Lung (tissue), 11 donors: ENCODE measurements at regions not wholly inside any gene's neighbourhood (a gene's known extent, or its start where the extent isn't known, plus 50 kb on each side); places are given as distances from the start of the nearest gene placed in this dataset.

Source experiments
- ATAC-seq: fragments of 200-7000 bp; cut with Tn5 transposase; one replicate; pipeline ENCODE4 v1.9.1; 2020; ENCODE audit warnings: moderate number of reproducible peaks; ENCODE audit not compliant: insufficient read depth, low FRiP score
- DNase-seq, 3 donors: peaks; one replicate each; pipeline ENCODE4 v3.0.0-alpha.2; 2013 to 2017
- H3K27ac ChIP-seq, 2 donors: one replicate each; pipeline ENCODE4 v1.5.1; 2013; ENCODE audit warnings: mild to moderate bottlenecking in 2 of 2, moderate library complexity in 2 of 2, control low read depth in 1 of 2, inconsistent platforms in 1 of 2, low read depth in 1 of 2, low read length in 1 of 2
- H3K27me3 ChIP-seq, 3 donors: one replicate each; pipeline ENCODE4 v1.5.1; 2013; ENCODE audit warnings: low read length in 2 of 3; ENCODE audit not compliant: control insufficient read depth in 3 of 3, insufficient read depth in 3 of 3
- H3K36me3 ChIP-seq, 4 donors: one replicate each; pipeline ENCODE4 v1.5.1; 2013; ENCODE audit warnings: low read length in 4 of 4, mild to moderate bottlenecking in 1 of 4, moderate library complexity in 1 of 4; ENCODE audit not compliant: control insufficient read depth in 4 of 4, insufficient read depth in 4 of 4
- H3K4me1 ChIP-seq, 5 donors: one replicate each; pipeline ENCODE4 v1.5.1; 2013; ENCODE audit warnings: low read length in 5 of 5, mild to moderate bottlenecking in 2 of 5, moderate library complexity in 1 of 5; ENCODE audit not compliant: control insufficient read depth in 5 of 5, insufficient read depth in 5 of 5
- H3K4me3 ChIP-seq: one replicate; pipeline ENCODE4 v1.5.1; 2013; ENCODE audit warnings: mild to moderate bottlenecking, control low read depth, moderate library complexity
- H3K9ac ChIP-seq, 2 donors: one replicate each; pipeline ENCODE4 v1.5.1; 2013; ENCODE audit warnings: low read length in 2 of 2, control low read depth in 1 of 2; ENCODE audit not compliant: insufficient read depth in 1 of 2
- H3K9me3 ChIP-seq, 4 donors: one replicate each; pipeline ENCODE4 v1.5.1; 2013; ENCODE audit warnings: low read length in 3 of 4, mild to moderate bottlenecking in 1 of 4, moderate library complexity in 1 of 4; ENCODE audit not compliant: control insufficient read depth in 4 of 4, insufficient read depth in 3 of 4
- CTCF ChIP-seq: IDR thresholded peaks from 2 replicates; pipeline ENCODE4 v1.5.1; 2012; ENCODE audit warnings: mild to moderate bottlenecking; ENCODE audit errors: control extremely low read depth, extremely low read depth
- WGBS, 2 donors: extraction: QIAGEN DNeasy Blood & Tissue Kit; methylation state at CpG; one replicate each; pipeline ENCODE4 v1.1.7; 2013; 5-methylcytosine and 5-hydroxymethylcytosine counted together
- donor health status: control.
- donor health status: control.
- donor health status: Bipolar disorder and iron deficiency.
- donor health status: healthy.
- donor health status: DM: yes; HTN: yes; CAD: no.

GRCh38 chr6:89024456-89024855 lies 56.1 kb upstream of the PNRC1 start:
- no peak overlapping the region for H3K4me3 ChIP-seq
- H3K36me3 ChIP-seq: no peaks in the 10 kb centered on the region
- peaks cover 0 to 15% (median 4%) of the 10 kb centered on the region in 5 donors for H3K4me1 ChIP-seq
- TF ChIP-seq CTCF: no peak
- no peaks in the 10 kb centered on the region for H3K27me3 ChIP-seq
- peak overlapping the region; percentile 52 to 84 for H3K27ac ChIP-seq
- no peak for DNase-seq
- H3K9ac ChIP-seq: no peak overlapping the region
- H3K9me3 ChIP-seq: no peaks in the 10 kb centered on the region
- ATAC-seq: no peak
- WGBS, 2 donors: 81 to 88% methylated on average over 2 of the region's 2 CpGs

- Histone ChIP-seq H3K9me3 (no peaks in the 10 kb centered on the region), H3K4me3 (no peak overlapping the region), H3K27ac (peak overlapping the region; percentile 52 to 84), H3K27me3 (no peaks in the 10 kb centered on the region), H3K36me3 (no peaks in the 10 kb centered on the region), H3K4me1 (peaks cover 0 to 15% (median 4%) of the 10 kb centered on the region in 5 donors), H3K9ac (no peak overlapping the region)
- DNase-seq (peak; percentile 50 to 77 (median 70)), ATAC-seq (peak; percentile 23)
- TF ChIP-seq CTCF: no peak
- 55 to 57% methylated on average over 4 of the region's 4 CpGs for WGBS, 2 donors
These were observed 56.7 kb upstream of the PNRC1 start for GRCh38 chr6:89023591-89024441.

- no peak for ATAC-seq
- DNase-seq: no peak
These were observed 57.8 kb upstream of the PNRC1 start for GRCh38 chr6:89022798-89023197.

More at GRCh38 chr6:89022798-89023197, 57.8 kb upstream of the PNRC1 start:
- no peak overlapping the region for H3K4me3 ChIP-seq
- no peaks in the 10 kb centered on the region for H3K36me3 ChIP-seq
- no peaks in the 10 kb centered on the region for H3K27me3 ChIP-seq
- H3K4me1 ChIP-seq: peaks cover 0 to 15% (median 4%) of the 10 kb centered on the region in 5 donors
- TF ChIP-seq CTCF: no peak
- no peaks in the 10 kb centered on the region for H3K9me3 ChIP-seq
- no peak overlapping the region for H3K9ac ChIP-seq
- H3K27ac ChIP-seq: peak overlapping the region in 1 of 2 donors; percentile 84
